AG04450 (cell line): ENCODE measurements at regions not wholly inside any gene's neighbourhood (a gene's known extent, or its start where the extent isn't known, plus 50 kb on each side); places are given as distances from the start of the nearest gene placed in this dataset.
"Not testable (repeated sequence)": the region's sequence is repeated elsewhere in the genome, so short reads cannot be mapped to it uniquely, and the experiment has no call there.

Experiments used
- CTCF ChIA-PET: fragments of 300-600, 350-600 bp; formaldehyde crosslinking; extraction: SDS; loops from one replicate; lab custom pipeline; 2022; ENCODE audit warnings: antibody characterized with exemption, inconsistent platforms; lab: Charles Lee
- POLR2A ChIA-PET: fragments of 350-600 bp; formaldehyde crosslinking; extraction: SDS; loops from one replicate; lab custom pipeline; 2021; ENCODE audit warnings: antibody characterized with exemption, inconsistent platforms; lab: Yijun Ruan, JAX
- DNase-seq: peaks from one replicate; pipeline ENCODE4 v3.0.0-alpha.2; 2011; ENCODE audit warnings: low read depth, low spot score
- H3K27ac ChIP-seq: one replicate; pipeline ENCODE4 v1.5.1; 2012; ENCODE audit warnings: low read depth, low read length, control low read depth
- H3K27me3 ChIP-seq: one replicate; pipeline ENCODE4 v1.6.0; 2012; ENCODE audit warnings: low read length; ENCODE audit not compliant: control insufficient read depth, insufficient read depth
- H3K4me3 ChIP-seq: 2 replicates; pipeline ENCODE4 v1.5.1; 2011; ENCODE audit warnings: mild to moderate bottlenecking, low read depth, low read length, control low read depth
- H3K9me3 ChIP-seq: 2 replicates; pipeline ENCODE4 v1.5.1; 2012; ENCODE audit warnings: low read length; ENCODE audit not compliant: control insufficient read depth, insufficient read depth

DNA sequence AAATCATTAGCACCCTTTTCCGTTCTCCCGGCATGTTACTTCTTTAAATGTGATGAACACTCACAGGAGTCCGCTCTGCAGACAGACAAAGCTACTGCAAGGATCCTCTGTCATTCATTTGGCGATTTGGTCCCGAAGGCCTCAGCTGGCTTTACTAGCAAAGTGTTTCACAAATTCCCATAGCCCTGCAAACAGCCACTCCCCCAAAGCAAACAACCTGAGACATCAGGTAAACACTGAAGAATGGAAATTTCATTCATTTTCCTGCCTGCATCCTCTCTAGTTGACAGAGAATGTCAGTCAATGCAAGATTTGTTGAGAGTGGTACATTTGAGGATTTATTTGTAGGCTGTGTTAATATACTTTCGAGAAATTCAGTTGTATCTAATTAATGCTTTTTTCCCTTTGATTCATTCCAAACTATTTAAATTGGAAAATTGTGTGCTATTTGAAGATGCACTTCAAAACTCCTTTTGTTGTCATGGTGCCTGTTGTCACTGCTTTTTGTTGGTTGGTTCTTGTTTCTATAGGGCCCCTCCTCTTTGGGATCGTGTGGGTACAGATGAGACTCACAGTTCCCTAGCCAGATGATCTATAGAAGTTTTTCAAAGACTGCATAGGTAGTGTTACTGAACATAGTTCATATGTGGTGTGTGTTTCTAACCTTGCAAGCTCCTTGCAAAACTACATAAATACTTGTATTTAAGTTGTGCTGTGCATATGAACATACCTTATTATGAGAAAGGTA lies 215.7 kb upstream of the PLGLB2 start:
- H3K27ac ChIP-seq, POLR2A ChIA-PET, CTCF ChIA-PET: not testable (repeated sequence)

DNA sequence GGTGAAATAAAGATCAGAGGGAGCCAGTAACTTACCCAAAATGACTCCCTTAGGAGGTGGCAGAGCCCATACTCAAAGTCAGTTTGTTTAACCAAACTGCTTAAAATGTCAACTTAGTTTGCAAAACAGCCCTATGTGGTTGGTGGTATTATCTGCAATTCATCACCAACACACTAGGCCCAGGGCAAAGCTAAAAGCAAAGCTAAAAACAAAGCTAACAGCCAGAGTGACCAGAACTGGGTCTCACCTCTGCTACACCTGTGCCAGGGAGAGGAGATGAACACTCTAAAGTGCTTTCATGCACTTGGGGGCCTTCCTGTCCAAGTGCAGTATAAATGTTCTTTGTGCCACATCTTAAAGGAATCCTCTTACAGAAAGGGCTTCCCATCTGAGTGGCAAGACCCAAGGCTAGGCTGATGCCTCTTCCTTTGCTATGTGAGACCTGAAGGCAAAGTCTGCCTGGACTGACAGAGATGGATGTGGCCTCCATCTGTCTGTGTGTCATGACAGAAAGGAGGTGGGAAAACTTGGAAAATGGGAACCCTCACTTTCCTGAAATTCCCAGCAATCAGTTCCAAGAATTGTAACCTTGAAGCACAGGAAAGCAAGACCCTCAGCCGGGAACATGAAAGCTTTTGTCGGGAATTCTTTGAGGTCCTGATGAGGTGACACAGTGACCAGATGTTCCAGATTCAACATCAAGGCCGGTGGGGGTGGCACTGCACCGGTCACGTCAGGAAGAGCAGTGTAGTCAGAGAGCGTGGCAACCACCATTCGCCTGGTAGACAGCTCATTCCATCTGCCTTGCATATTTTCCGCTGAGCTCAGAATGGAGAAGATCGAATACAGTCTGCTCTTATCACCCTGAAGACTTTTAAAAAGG lies 214.3 kb upstream of the PLGLB2 start:
- H3K9me3 ChIP-seq, DNase-seq, H3K4me3 ChIP-seq, POLR2A ChIA-PET, H3K27ac ChIP-seq, CTCF ChIA-PET, H3K27me3 ChIP-seq: not testable (repeated sequence)

More for the DNA sequence above, 215.7 kb upstream of the PLGLB2 start:
- not testable (repeated sequence) for H3K9me3 ChIP-seq, DNase-seq, H3K27me3 ChIP-seq, H3K4me3 ChIP-seq

DNA sequence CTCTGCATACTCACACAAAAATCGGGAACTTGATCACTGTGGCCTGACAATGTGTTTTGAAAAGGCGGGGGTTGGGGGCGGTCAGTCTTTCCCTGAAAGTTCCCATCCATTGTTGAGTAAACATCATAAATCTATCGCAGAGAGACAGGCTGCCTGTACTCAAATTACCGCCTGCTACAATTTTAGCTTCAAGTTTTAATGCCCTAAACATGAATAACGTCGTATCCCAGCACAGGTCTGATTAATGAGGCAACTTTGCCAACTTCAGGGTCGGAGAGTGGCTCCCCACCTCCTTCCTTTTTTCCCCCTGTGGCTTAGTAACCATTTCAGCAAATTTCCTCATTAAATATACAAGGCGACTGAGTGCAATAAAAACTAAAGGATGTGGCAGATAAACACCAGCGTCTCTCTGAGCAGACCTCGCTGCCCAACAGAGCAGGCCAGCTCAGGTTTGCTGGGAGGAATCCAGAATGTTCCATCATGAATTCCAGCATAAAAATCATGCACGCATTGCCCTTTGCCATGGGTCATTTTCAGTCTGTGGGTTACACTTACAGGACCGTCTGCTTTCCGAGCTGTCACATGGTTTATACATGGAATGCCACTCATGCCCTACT lies 213.5 kb upstream of the PLGLB2 start:
- H3K27me3 ChIP-seq, POLR2A ChIA-PET, H3K4me3 ChIP-seq, CTCF ChIA-PET, H3K27ac ChIP-seq, DNase-seq, H3K9me3 ChIP-seq: not testable (repeated sequence)

DNA sequence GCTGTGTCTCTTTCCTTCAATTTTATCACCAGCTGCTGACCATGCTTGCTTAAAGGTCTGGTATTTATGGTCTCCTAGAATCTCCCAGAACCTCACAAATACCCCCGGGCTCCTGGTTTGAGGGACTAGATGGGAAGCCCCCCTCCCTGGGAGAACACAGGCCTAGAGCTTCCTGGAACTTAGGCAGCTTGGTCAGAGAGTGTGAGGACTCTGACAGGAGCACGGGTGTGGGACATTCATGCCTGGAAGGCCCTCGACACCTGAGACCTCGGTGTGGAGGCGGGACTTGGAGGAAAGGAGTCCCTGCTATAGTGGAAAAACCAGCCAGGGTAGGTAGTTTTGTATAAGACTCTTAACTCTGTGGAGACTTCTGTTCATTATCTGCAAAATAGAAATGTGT lies 211.5 kb upstream of the PLGLB2 start:
- CTCF ChIA-PET, H3K9me3 ChIP-seq, POLR2A ChIA-PET, H3K27me3 ChIP-seq, DNase-seq, H3K4me3 ChIP-seq, H3K27ac ChIP-seq: not testable (repeated sequence)

DNA sequence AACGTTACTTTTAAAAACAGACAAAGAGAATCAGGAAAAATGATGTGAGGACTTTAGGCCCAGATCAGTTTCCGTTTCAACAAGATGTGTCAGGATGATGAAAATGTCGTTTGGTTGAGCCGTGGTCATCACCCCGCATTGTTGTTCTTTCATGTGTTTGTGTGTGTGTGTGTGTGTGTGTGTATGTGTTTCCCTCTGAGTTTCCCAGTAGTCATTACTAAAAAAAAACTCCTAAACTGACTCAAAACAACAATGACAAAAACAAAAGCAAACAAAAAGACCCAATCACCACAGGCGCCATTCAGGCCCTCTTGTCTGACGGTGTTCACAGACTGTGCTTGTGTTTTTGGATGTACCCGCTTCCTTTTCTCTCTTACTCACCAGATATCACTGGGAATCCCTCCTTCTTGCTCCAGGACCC lies 210.6 kb upstream of the PLGLB2 start:
- POLR2A ChIA-PET, DNase-seq: not testable (repeated sequence)

DNA sequence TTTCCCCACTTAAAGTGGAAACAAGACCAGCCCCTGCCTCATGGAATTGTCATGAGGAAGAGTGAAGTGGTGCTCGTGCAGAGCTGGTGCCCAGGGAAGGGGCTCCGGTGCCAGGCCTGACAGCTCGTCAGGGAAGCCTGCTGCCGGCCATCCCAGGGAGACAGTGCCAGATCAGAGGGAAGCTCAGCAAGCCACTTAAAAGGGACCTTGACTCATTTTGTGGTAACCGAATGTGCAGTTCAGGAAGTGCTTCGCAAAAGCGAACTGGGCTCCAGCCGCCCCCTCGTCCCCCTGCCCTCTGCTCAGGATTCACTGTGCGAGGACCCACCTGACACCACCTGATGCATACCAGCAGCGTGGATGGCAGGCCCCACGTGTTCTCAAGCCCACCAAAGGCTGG lies 209.6 kb upstream of the PLGLB2 start:
- POLR2A ChIA-PET, H3K9me3 ChIP-seq, H3K4me3 ChIP-seq, CTCF ChIA-PET, H3K27ac ChIP-seq, DNase-seq, H3K27me3 ChIP-seq: not testable (repeated sequence)

More for the DNA sequence above, 210.6 kb upstream of the PLGLB2 start:
- H3K9me3 ChIP-seq, H3K27ac ChIP-seq, CTCF ChIA-PET, H3K27me3 ChIP-seq, H3K4me3 ChIP-seq: not testable (repeated sequence)

DNA sequence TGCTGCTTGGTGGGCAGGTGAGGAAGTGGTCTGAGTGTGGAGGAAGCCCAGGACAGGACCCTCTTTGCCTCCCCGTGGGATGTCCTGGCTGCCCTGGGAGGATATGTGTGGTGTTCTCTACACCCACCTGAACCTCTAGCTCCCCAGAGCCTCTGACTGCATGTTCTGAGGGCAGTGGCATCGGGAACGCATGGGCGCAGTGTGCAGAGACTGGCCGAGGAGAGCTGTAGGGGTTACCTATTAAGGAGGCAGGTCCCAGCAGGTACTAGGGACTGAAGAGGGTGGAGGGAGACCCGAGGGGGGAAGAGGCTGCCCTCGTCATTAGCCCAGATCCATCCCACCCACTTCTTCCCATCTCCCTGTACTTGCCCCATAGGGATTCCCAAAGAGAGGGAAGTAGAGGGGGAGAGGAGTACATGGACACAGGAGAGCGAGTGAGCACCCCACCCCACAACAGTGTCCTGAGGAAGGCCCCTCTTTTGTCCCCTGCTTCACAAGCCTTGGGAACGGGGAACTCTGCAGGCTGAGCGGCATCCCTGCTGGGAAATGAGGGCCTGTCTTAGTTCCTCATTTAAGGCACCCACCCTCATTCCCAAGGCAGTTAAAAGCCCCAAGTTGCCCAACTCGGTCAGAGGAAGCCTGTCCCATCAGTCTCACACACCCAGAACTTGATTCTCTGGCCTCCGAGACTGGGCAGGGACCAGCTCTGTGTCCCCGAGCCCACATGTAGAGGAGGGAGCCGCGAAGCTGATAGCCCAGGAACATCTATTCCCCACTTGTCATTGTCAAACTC lies 208.5 kb upstream of the PLGLB2 start:
- POLR2A ChIA-PET, H3K27me3 ChIP-seq, H3K4me3 ChIP-seq, H3K27ac ChIP-seq, CTCF ChIA-PET, H3K9me3 ChIP-seq, DNase-seq: not testable (repeated sequence)

DNA sequence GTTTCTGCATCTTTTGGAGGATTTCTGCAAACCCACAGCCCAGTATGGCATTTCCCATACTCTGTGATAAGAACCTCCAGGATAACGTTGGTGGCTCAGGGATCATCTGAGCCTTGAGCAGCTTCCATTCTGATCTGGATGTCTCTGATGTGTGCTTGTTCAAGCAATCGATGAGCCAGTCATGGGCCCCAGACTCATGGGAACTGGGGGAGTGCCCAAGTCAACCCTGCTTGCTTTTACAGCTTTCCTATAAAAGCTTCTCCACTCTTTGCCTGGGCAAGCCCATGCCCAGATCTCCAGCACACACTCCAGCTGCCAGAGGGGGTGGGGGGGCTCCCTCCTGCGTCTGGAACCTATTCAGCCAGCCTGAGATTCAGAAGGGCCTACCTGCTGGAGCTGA lies 207.6 kb upstream of the PLGLB2 start:
- H3K4me3 ChIP-seq, POLR2A ChIA-PET, H3K9me3 ChIP-seq, H3K27ac ChIP-seq, H3K27me3 ChIP-seq, DNase-seq, CTCF ChIA-PET: not testable (repeated sequence)

DNA sequence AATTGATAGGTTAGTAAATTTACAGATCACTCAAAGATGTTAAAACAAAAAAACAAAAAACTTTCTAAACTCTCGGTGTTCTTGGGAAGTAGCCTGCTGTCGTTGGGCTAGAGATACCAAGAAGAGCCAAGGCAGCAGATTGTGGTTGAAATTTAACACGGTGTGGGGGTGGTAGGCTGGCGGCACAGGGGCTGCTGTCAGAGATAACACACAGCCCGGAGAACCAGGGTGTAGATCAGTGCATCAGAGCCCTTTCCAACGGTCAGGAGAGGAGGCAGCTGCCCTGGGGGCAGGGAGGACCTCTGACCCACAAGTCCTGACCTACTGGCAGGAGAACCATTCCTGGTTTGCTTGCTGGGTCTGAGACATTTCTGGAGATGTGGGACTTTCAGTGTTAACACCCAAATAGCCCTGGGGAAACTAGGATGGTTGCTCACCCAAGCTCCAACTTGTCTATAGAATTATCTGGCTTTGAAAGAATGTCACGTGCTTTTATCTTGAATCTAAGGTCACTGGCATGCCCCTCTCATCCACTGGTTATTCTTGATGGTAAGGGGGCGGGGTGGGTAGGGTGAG lies 205.2 kb upstream of the PLGLB2 start:
- H3K4me3 ChIP-seq, CTCF ChIA-PET, H3K9me3 ChIP-seq, H3K27ac ChIP-seq, POLR2A ChIA-PET, DNase-seq, H3K27me3 ChIP-seq: not testable (repeated sequence)

DNA sequence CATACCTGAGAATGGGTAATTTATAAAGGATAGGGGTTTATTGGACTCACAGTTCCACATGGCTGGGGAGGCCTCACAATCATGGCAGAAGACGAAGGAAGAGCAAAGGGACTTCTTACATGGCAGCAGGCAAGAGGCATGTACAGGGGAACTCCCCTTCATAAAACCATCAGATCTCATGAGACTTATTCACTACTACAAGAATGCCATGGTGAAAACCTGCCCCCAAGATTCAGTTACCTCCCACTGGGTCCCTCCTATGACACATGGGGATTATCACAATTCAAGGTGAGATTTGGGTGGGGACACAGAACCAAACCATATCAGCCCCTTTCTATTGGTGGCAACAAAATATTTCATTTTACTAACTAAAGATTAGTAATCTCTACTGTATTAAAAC lies 204.1 kb upstream of the PLGLB2 start:
- CTCF ChIA-PET, H3K27ac ChIP-seq, H3K9me3 ChIP-seq, H3K27me3 ChIP-seq, DNase-seq, H3K4me3 ChIP-seq, POLR2A ChIA-PET: not testable (repeated sequence)

DNA sequence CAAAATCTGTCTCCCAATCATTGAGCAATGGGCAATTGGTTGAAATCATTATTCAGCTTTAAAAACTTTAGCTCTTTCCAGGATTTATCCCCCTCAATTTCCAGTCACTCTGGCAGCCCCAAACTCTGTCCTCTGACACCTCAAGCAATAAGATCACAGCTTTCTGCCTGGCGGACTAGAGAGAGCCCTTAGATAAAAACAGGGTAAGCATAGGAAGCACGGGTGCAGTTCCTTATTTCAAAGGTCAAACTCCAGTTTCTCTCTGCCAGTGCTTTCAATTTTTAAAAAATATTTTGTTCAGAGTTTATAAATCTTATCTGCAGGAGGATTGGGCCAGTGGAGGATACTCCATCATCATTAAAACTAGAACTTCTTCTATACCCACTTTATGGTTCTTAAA lies 200.8 kb upstream of the PLGLB2 start:
- H3K4me3 ChIP-seq, H3K9me3 ChIP-seq, CTCF ChIA-PET, POLR2A ChIA-PET, H3K27ac ChIP-seq, H3K27me3 ChIP-seq, DNase-seq: not testable (repeated sequence)
